DMS 273 treated with DMSO at 0.1 percent for 48 hours (cell line): ENCODE measurements at regions not wholly inside any gene's neighbourhood (a gene's known extent, or its start where the extent isn't known, plus 50 kb on each side); places are given as distances from the start of the nearest gene placed in this dataset.
"Not testable (repeated sequence)": the region's sequence is repeated elsewhere in the genome, so short reads cannot be mapped to it uniquely, and the experiment has no call there.

Experiments used
- DNase-seq: peaks from one replicate; lab custom pipeline; 2025; lab: John Stamatoyannopoulos, UW

GRCh38 chr3:59502806-59503205, 453.0 kb upstream of the CFAP20DC start:
- DNase-seq = no peak

- no peak for DNase-seq
Measured at GRCh38 chr3:59499954-59500353, 450.1 kb upstream of the CFAP20DC start.

GRCh38 chr3:59499000-59499399, 449.2 kb upstream of the CFAP20DC start:
- no peak for DNase-seq

- no peak for DNase-seq
Measured at GRCh38 chr3:59496250-59496649, 446.4 kb upstream of the CFAP20DC start.

GRCh38 chr3:59494969-59495368, 445.1 kb upstream of the CFAP20DC start:
- not testable (repeated sequence) for DNase-seq

- DNase-seq = no peak
Measured at GRCh38 chr3:59486520-59486919, 436.7 kb upstream of the CFAP20DC start.

GRCh38 chr3:59483191-59483590, 433.4 kb upstream of the CFAP20DC start:
- no peak for DNase-seq

GRCh38 chr3:59482684-59483083, 432.9 kb upstream of the CFAP20DC start:
- no peak for DNase-seq

GRCh38 chr3:59481776-59482400, 432.1 kb upstream of the CFAP20DC start:
- DNase-seq = no peak

- no peak for DNase-seq
Measured at GRCh38 chr3:59480486-59480995, 430.7 kb upstream of the CFAP20DC start.

GRCh38 chr3:59473636-59474035, 423.8 kb upstream of the CFAP20DC start:
- no peak for DNase-seq

GRCh38 chr3:59472541-59472940, 422.7 kb upstream of the CFAP20DC start:
- no peak for DNase-seq

- DNase-seq = no peak
Measured at GRCh38 chr3:59469948-59470723, 420.3 kb upstream of the CFAP20DC start.

- no peak for DNase-seq
Measured at GRCh38 chr3:59467476-59467875, 417.7 kb upstream of the CFAP20DC start.

GRCh38 chr3:59464187-59464586, 414.4 kb upstream of the CFAP20DC start:
- no peak for DNase-seq

GRCh38 chr3:59463253-59463652, 413.4 kb upstream of the CFAP20DC start:
- DNase-seq = no peak

- no peak for DNase-seq
Measured at GRCh38 chr3:59460068-59460467, 410.2 kb upstream of the CFAP20DC start.

GRCh38 chr3:59456852-59457485, 407.1 kb upstream of the CFAP20DC start:
- no peak for DNase-seq

GRCh38 chr3:59451800-59452746, 402.2 kb upstream of the CFAP20DC start:
- DNase-seq = no peak

GRCh38 chr3:59450946-59451763, 401.3 kb upstream of the CFAP20DC start:
- DNase-seq = no peak

- no peak for DNase-seq
Measured at GRCh38 chr3:59450437-59450836, 400.6 kb upstream of the CFAP20DC start.
